NCI-H146 treated with DMSO at 0.1 percent for 48 hours (cell line): ENCODE measurements at regions not wholly inside any gene's neighbourhood (a gene's known extent, or its start where the extent isn't known, plus 50 kb on each side); places are given as distances from the start of the nearest gene placed in this dataset.
"Not testable (repeated sequence)": the region's sequence is repeated elsewhere in the genome, so short reads cannot be mapped to it uniquely, and the experiment has no call there.

Experiments
- DNase-seq: peaks from one replicate; lab custom pipeline; 2025; ENCODE audit not compliant: unreplicated experiment; lab: John Stamatoyannopoulos, UW

DNA sequence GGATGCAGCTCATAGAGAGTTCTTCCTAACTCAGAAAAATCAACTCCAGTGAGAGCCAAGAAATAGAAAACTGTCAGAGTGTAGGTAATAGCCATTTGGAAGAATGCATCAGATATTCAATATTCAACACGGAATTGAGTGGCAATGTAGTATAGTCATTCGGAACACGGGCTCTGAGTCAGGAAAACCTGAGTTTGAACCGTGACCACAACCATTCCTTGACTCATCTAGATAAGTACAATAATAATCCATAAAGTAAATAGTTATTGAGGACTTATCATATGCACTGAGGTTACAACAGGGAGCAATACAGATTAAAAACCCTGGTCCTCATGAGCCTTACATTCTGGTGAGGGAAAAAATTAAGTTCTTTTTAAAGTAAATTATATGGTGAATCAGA, 62.6 kb upstream of the PHF21A start:
- DNase-seq = no peak

DNA sequence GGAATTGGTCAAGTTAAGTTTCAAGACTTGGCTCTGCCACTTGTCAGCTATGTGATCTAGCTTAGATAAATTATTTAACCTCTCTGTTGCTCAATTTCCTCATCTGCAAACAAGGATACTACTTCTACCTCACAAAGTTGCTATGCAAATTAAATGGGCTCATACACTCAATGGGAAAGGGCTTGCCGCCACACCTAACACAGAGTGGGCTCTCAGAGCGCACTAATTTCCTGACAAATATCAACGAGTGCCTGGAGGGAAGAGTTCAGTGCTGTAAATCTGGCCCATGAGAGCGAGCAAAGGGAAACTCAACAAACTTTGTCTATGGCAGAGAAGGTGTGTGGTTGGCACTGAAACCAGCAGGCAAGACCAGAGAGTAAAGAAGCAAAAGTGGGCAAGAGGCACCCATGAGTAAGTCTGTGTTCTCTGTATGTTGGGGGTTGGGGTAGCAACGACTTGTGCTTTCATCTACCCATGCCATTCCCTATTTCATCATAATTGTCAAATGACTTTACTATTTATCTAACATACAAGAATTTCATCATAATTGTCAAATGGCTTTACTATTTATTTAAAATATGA, 60.7 kb upstream of the PHF21A start:
- no peak for DNase-seq

- no peak for DNase-seq
Observed at GRCh38 chr11:46181387-46181786, 60.1 kb upstream of the PHF21A start.

DNA sequence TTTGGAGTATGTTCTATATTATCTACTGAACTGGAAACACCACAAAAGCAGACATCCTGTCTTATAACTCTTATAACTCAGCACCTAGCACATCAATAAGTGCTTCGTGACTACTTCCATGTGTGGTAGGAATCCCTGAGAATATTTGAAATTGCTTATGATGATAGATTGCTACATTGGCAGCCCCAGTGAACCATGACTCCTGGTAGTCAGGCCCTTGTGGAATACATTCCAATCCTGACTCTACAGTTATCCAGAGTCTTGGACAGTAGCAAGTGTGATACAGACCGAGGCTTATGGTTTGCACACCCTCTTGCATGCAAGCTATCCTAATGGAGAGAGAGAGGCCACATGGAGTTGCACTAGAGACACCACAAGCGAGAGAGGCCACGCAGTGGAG, 59.5 kb upstream of the PHF21A start:
- no peak for DNase-seq

GRCh38 chr11:46178513-46178912, 57.3 kb upstream of the PHF21A start:
- DNase-seq = no peak

DNA sequence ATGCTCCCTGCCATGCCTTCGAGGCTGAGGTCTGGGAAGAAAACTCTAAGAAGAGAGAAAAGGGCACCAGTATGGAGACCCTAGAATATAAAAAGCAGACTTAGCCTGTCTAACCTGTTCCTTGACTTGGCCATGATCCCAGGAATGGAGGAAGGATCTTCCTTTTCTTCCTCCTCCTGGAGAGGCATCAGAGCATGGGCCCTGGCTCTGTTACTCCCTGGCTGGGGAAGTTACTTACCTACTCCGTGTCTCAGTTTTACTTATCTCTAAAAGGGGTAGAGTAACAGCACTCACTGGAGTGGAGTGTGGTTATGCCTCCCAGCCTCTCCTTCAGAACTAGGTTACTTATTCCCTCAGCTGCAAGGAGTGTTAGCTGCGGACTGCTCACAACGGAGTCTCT, 55.2 kb upstream of the PHF21A start:
- DNase-seq = no peak

GRCh38 chr11:46175401-46176002, 54.2 kb upstream of the PHF21A start:
- DNase-seq = no peak

GRCh38 chr11:46171693-46172092, 50.4 kb upstream of the PHF21A start:
- not testable (repeated sequence) for DNase-seq
